HAP-1 (cell line): ENCODE measurements at regions not wholly inside any gene's neighbourhood (a gene's known extent, or its start where the extent isn't known, plus 50 kb on each side); places are given as distances from the start of the nearest gene placed in this dataset.
"Not testable (repeated sequence)": the region's sequence is repeated elsewhere in the genome, so short reads cannot be mapped to it uniquely, and the experiment has no call there.

ENCODE experiments used
- DNase-seq, 2 experiments: peaks; one replicate each; pipeline ENCODE4 v3.0.0-alpha.2; 2016 to 2020; ENCODE audit warnings: low spot score in 2 of 2
- H3K27me3 ChIP-seq: fragments of 250-450 bp; sonication (Bioruptor Pico); 2 replicates; pipeline ENCODE4 v1.5.1; 2020; ENCODE audit warnings: low read depth, mild to moderate bottlenecking, moderate library complexity
- H3K36me3 ChIP-seq: fragments of 250-450 bp; sonication (Bioruptor Pico); replicated peaks from 2 replicates; pipeline ENCODE4 v1.5.1; 2020; ENCODE audit warnings: mild to moderate bottlenecking
- H3K4me1 ChIP-seq: fragments of 250-450 bp; sonication (Bioruptor Pico); 2 replicates; pipeline ENCODE4 v1.5.1; 2020; ENCODE audit warnings: mild to moderate bottlenecking
- H3K4me3 ChIP-seq: fragments of 250-450 bp; sonication (Bioruptor Pico); 2 replicates; pipeline ENCODE4 v1.5.1; 2020; ENCODE audit warnings: mild to moderate bottlenecking, moderate library complexity
- H3K9me3 ChIP-seq: fragments of 250-450 bp; sonication (Bioruptor Pico); 2 replicates; pipeline ENCODE4 v1.5.1; 2020; ENCODE audit warnings: mild to moderate bottlenecking, moderate library complexity
- in situ Hi-C: fragments of 300-500 bp; cut with MboI; formaldehyde crosslinking; loops from 3 replicates; pipeline ENCODE4 v1.14.3; 2020; ENCODE audit warnings: low sequenced_read_pairs, inconsistent platforms, mixed read lengths

DNA sequence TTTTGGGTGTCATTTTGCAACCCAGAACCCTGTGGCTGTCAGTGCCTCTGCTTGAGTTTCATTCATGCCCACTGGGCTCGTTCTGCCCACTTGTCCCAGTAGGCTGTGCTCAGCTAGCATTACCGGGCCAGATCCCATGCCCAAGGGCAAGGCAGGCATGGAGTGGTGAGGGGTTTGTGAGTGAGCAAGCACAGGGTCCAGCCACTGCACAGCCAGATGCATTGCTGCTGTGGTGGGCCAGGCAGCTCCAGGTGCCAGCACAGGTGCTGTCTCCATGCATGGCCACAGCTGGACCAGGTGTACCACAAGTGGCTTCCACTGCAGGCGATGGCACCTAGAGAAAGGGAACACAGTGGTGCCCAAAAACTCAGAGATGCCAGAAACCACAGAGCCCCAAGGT, 1671.2 kb downstream of the OLFM4 start:
- Histone ChIP-seq H3K36me3 (no peaks in the 10 kb centered on the region), H3K4me1 (no peaks in the 10 kb centered on the region), H3K4me3 (no peak overlapping the region), H3K9me3 (no peaks in the 10 kb centered on the region), H3K27me3 (no peaks in the 10 kb centered on the region)
- no peak for DNase-seq
- in situ Hi-C loops: no loop called here

DNA sequence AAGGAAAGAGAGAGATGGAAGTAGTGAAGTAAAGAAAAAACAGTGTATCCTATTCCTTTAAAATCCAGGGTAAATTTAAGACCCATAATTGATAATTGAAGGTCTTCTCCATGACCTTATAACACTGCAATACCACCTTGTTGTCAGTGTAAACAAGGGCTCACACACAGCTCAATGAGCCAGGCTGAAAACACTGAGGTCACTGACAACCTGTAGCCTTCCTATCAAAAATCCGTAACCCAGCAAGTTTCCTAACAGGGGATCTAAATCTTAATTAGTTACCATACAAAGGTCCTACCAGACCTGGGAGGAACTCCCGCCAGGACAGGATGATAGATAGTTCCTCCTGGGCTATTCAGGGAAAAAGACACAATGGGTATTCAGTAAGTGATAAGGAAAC, 1677.1 kb downstream of the OLFM4 start:
- DNase-seq: no peak

DNA sequence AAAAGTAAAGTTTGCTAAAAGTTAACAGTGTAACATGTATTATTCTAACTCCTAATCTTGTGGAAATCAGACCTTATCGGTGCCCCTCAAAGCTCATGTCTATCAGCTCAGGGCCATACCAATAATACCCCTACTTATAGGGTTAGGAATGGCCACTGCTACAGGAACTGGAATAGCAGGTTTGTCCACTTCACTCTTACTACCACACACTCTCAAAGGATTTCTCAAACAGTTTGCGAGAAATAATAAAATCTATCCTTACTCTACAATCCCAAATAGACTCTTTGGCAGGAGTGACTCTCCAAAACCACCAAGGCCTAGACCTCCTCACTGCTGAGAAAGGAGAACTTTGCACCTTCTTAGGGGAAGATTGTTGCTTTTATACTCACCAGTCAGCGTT, 1677.7 kb downstream of the OLFM4 start:
- Histone ChIP-seq H3K4me3 (no peak overlapping the region), H3K27me3 (no peaks in the 10 kb centered on the region), H3K36me3 (no peaks in the 10 kb centered on the region), H3K4me1 (no peaks in the 10 kb centered on the region), H3K9me3 (no peaks in the 10 kb centered on the region)
- in situ Hi-C loops: no loop called here
- no peak for DNase-seq

More for the DNA sequence above, 1677.1 kb downstream of the OLFM4 start:
- no peaks in the 10 kb centered on the region for H3K9me3 ChIP-seq
- no peak overlapping the region for H3K4me3 ChIP-seq
- H3K27me3 ChIP-seq: no peaks in the 10 kb centered on the region
- no peaks in the 10 kb centered on the region for H3K36me3 ChIP-seq
- no peaks in the 10 kb centered on the region for H3K4me1 ChIP-seq
- in situ Hi-C loops: no loop called here

DNA sequence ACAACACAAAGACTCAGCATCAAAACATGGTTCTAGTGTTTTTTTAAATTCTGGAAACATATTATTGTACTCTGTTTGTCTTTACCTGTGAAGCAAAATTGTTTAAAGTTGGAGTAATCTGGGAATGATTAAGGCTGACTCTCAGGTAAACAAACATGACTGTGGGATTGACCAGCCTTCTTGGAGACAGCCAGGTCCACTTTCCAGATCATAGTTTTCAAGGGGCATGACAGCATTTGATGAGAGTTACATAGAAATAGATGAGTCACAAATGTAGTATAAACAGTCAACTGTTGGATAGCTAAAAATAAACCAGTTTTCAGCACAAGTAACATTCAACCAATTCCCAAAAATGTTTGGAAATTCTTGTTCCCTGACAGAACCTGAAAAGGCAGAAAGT, 1680.9 kb downstream of the OLFM4 start:
- no peaks in the 10 kb centered on the region; the same call in 1 of the 2 replicates for H3K4me1 ChIP-seq
- no peaks in the 10 kb centered on the region for H3K27me3 ChIP-seq
- in situ Hi-C loops: no loop called here
- DNase-seq: no peak
- H3K9me3 ChIP-seq: no peaks in the 10 kb centered on the region
- no peaks in the 10 kb centered on the region for H3K36me3 ChIP-seq
- H3K4me3 ChIP-seq: no peak overlapping the region

DNA sequence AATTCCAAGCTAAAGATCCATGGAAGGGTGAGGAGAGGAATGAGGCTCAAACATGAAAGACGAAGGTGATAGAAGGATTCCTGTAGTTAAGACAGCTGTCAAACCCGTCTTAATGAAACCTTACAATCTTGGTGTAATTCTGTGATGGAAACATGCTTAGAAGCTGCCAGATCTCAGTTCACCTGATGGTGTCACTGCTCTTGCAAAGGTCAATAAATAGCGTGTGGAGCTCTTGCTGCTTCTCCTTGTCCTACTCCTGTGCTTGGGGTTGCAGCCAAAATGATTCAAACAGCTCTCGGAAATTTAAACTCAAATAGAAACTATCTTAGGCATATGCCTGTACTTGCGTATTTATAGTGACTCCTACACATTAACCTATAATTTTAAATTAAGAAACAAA, 1705.0 kb downstream of the OLFM4 start:
- no peaks in the 10 kb centered on the region for H3K9me3 ChIP-seq
- H3K36me3 ChIP-seq: no peaks in the 10 kb centered on the region
- no peaks in the 10 kb centered on the region for H3K4me1 ChIP-seq
- in situ Hi-C loops: no loop called here
- no peaks in the 10 kb centered on the region for H3K27me3 ChIP-seq
- no peak overlapping the region for H3K4me3 ChIP-seq
- peak in 1 of 2 experiments; percentile 8 for DNase-seq

DNA sequence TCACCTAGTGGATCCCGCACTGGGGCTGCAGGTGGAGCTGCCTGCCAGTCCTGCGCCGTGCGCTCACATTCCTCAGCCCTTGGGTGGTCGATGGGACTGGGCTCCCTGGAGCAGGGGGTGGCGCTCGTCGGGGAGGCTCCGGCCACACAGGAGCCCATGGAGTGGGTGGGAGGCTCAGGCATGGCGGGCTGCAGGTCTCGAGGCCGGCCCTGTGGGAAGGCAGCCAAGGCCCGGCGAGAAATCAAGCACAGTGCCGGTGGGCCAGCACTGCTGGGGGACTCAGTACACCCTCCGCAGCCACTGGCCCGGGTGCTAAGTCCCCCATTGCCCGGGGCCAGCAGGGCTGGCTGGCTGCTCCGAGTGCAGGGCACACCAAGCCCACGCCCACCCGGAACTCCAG, 1708.6 kb downstream of the OLFM4 start:
- in situ Hi-C loops, H3K9me3 ChIP-seq, H3K4me1 ChIP-seq, H3K27me3 ChIP-seq, H3K4me3 ChIP-seq, DNase-seq, H3K36me3 ChIP-seq: not testable (repeated sequence)

DNA sequence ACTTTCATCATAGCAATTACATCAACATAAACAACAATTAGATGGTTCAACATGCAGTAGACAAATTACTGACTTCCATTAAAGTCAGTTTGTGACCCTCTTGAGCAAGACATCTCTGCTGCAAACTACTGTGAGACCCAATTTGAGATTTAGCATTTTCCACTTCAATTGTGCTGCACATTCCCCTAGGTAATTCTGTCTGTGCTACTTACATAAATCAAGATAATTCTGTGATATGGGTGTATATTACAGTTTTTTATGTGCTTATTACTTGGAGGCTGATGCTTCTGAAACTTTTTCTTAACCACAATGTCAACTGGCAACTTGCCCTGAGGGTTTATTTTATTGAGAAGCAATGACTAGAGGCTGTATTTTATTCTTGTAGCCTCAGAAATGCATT, 1714.4 kb downstream of the OLFM4 start:
- H3K4me1 ChIP-seq: no peaks in the 10 kb centered on the region
- no peak overlapping the region for H3K4me3 ChIP-seq
- DNase-seq: no peak
- H3K36me3 ChIP-seq: no peaks in the 10 kb centered on the region
- H3K9me3 ChIP-seq: no peaks in the 10 kb centered on the region
- in situ Hi-C loops: no loop called here
- H3K27me3 ChIP-seq: no peaks in the 10 kb centered on the region

DNA sequence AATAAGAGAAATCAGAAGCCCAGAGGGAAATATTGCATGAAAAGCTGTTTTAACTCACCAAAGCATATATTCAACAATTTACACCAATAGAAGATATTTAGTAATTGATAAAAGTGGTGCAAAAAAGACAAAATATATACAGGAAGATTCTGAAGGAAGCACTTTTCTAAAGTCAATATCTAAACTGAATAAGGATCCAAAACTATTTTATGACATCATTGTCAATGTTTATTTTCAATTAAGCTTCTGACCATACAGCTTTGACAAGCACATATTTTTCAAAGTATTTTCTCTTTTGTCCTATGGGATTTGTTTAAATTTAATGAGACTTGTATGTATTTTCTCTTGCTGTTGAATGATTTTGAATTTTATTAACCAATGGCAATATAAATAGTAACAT, 1716.1 kb downstream of the OLFM4 start:
- in situ Hi-C loops: no loop called here
- Histone ChIP-seq H3K27me3 (no peaks in the 10 kb centered on the region), H3K9me3 (no peaks in the 10 kb centered on the region), H3K4me3 (no peak overlapping the region), H3K36me3 (no peaks in the 10 kb centered on the region), H3K4me1 (no peaks in the 10 kb centered on the region)
- no peak for DNase-seq

DNA sequence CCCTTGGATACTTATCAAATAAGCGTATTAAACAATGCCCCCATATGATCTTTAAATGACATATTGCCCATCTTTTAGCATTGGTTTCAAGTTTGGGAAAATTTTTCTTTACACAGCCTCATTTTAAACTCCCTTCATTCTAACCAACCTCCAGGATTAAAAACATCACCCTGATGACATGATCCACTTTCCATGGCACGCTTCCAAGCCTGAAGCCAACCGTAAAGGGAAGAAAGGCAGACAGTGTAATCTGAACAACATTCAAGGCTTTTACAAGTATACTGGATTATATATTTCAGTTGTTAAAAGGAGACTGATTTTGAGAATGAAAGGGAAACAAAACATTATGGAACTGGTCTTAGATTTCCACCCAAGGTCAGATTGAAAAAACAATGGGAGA, 1721.9 kb downstream of the OLFM4 start:
- Histone ChIP-seq H3K4me1 (no peaks in the 10 kb centered on the region), H3K4me3 (no peak overlapping the region), H3K9me3 (no peaks in the 10 kb centered on the region), H3K36me3 (no peaks in the 10 kb centered on the region), H3K27me3 (no peaks in the 10 kb centered on the region)
- peak in 1 of 2 experiments; percentile 57 for DNase-seq
- in situ Hi-C loops: no loop called here

DNA sequence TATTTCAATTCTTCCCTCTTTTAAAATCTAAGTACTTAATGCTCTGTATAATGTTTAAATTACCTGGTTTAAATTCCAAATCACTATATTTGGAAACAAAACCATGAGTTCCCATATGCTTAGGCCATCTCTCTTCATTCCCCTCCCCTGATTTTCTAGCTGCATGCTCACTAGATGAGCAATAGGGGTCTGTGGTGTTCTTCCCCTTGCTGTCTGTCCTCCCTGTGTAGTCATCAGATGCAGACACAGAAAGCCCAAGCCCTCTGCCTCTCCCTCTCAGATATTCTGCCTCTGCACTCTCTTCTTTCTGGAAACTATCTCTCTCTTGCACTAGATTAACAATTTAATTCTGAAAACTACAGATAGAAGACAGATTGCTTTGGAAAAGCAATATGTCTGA, 1730.2 kb downstream of the OLFM4 start:
- no peaks in the 10 kb centered on the region for H3K4me1 ChIP-seq
- H3K4me3 ChIP-seq: no peak overlapping the region
- DNase-seq: no peak
- no peaks in the 10 kb centered on the region for H3K27me3 ChIP-seq
- no peaks in the 10 kb centered on the region for H3K9me3 ChIP-seq
- no peaks in the 10 kb centered on the region for H3K36me3 ChIP-seq
- in situ Hi-C loops: no loop called here

DNA sequence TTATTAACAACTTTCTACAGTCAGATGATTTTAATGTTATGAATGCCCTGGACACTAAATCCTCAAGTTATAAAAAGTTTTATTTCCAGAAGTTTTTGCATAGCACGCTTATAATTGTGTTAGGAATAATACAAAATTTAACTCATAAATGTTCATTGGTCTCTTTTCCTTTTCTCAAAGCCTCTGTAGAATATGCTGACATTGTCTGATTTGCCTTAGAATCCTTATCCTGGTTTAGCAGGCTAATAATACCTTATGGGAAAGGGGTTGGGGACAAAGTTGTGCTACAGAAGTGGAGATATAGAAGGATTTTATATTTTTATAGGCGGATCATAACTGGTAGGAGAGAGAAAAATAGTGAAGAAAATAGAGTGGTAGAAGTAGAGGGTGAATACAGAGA, 1739.6 kb downstream of the OLFM4 start:
- Histone ChIP-seq H3K4me1 (no peaks in the 10 kb centered on the region), H3K36me3 (no peaks in the 10 kb centered on the region), H3K27me3 (no peaks in the 10 kb centered on the region), H3K9me3 (no peaks in the 10 kb centered on the region), H3K4me3 (no peak overlapping the region)
- in situ Hi-C loops: no loop called here
- DNase-seq: no peak

DNA sequence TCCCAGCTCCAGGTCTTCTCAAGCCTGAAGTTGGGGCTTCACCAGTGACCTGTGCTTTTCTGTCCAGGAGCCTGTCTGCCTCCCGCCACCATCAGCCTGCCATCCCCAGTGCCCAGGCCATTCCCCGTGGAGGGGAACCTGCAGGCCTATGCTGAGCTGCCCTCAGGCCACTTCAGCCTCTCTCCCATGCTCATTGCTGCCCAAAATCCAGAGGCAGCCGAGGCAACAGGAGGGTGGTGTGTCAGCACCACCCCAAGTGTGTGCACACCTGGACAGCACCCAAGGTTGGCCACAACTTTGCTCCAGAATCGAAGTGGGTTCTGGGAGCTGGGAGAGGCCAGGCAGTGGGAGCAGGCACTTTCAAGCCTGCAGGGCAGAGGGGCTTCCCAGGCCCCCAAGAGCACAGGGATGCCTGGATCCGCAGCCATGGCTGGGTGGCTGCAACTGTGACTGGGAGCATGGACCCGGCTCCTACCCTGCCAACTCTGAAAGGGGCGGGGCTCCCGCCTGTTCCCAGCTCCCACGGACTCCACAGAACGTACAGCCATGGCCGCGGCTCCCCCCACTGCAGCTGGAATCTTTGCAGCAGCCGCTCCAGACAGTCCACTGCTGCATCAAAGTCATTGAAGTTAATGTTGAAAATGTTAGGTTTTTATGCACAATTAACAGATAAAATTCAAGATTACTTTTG, 1747.0 kb downstream of the OLFM4 start:
- H3K36me3 ChIP-seq: no peaks in the 10 kb centered on the region

DNA sequence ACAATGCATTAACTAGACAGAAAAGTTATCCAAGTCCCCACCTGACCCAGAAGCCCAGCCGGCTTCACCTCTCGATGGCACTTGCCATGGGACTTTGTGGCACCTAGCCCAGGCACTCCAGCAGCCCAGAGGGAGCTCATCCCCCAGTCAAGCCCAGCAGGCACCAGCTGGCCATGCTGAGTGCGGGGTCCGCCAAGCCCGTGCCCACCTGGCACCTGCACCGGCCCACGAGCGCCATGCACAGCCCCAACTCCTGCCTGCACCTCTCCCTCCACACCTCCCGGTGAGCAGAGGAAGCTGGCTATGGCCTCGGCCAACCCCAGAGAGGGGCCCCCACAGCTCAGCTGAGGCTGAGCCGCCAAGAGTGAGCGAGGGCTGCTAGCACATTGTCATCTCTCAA, 1759.1 kb downstream of the OLFM4 start:
- peaks cover 2% of the 10 kb centered on the region; the same call in 1 of the 2 replicates for H3K4me1 ChIP-seq
- no peaks in the 10 kb centered on the region for H3K36me3 ChIP-seq
- no peaks in the 10 kb centered on the region for H3K9me3 ChIP-seq
- no peak for DNase-seq
- no peaks in the 10 kb centered on the region for H3K27me3 ChIP-seq
- no peak overlapping the region for H3K4me3 ChIP-seq
- in situ Hi-C loops: no loop called here

More for the DNA sequence above, 1747.0 kb downstream of the OLFM4 start:
- Histone ChIP-seq H3K27me3 (no peaks in the 10 kb centered on the region), H3K9me3 (no peaks in the 10 kb centered on the region), H3K4me1 (no peaks in the 10 kb centered on the region), H3K4me3 (no peak overlapping the region)
- in situ Hi-C loops: no loop called here
- DNase-seq: no peak

DNA sequence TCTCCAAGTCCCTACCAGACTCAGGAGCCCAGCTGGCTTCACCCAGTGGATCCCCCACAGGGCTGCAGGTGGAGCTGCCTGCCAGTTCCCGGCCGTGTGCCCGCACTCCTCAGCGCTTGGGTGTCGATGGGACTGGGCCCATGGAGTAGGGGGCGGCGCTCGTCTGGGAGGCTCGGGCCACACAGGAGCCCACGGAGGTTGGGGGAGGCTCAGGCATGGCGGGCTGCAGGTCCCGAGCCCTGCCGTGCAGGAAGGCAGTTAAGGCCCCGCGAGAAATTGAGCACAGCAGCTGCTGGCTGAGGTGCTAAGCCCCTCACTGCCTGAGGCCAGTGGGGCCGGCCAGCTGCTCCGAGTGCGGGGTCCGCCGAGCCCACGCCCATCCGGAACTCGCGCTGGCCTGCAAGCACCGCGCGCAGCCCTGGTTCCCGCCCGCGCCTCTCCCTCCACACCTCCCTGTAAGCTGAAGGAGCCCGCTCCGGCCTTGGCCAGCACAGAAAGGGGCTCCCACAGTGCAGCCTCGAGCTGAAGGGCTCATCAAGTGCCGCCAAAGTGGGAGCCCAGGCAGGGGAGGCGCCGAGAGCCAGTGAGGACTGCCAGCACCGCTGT, 1771.1 kb downstream of the OLFM4 start:
- H3K27me3 ChIP-seq: no peaks in the 10 kb centered on the region
- no peaks in the 10 kb centered on the region for H3K4me1 ChIP-seq
- no peaks in the 10 kb centered on the region for H3K36me3 ChIP-seq
- no peak for DNase-seq
- no peaks in the 10 kb centered on the region for H3K9me3 ChIP-seq
- in situ Hi-C loops: no loop called here
- H3K4me3 ChIP-seq: no peak overlapping the region

DNA sequence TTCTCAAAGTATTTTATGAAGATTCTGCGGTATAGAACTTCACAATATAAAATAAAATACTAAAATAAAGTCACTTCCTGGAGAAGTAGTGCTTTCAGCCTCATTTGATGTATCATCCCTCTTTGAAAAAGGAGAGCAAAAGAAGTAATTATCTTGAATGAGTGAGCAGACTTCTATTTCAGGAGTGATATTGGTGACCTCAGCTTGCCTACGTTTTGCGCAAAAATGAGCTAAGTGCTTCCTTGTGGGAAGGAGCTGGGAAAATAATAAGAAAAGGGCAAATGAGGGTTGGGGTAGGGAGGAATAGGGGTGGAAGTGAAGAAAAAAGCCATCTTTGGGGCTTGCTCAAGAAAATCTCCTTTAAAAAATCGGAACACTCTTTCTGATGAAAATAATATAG, 1773.6 kb downstream of the OLFM4 start:
- DNase-seq: no peak
- H3K27me3 ChIP-seq: no peaks in the 10 kb centered on the region
- in situ Hi-C loops: no loop called here

More for the DNA sequence above, 1773.6 kb downstream of the OLFM4 start:
- H3K36me3 ChIP-seq: no peaks in the 10 kb centered on the region
- H3K9me3 ChIP-seq: no peaks in the 10 kb centered on the region
- no peaks in the 10 kb centered on the region for H3K4me1 ChIP-seq
- H3K4me3 ChIP-seq: no peak overlapping the region
